GM06990 (cell line): ENCODE measurements at regions not wholly inside any gene's neighbourhood (a gene's known extent, or its start where the extent isn't known, plus 50 kb on each side); places are given as distances from the start of the nearest gene placed in this dataset.
"Not testable (repeated sequence)": the region's sequence is repeated elsewhere in the genome, so short reads cannot be mapped to it uniquely, and the experiment has no call there.

ENCODE experiments used
- DNase-seq: peaks from one replicate; pipeline ENCODE4 v3.0.0-alpha.2; 2011; ENCODE audit not compliant: insufficient read length; ENCODE audit errors: extremely low read depth
- H3K27me3 ChIP-seq: replicated peaks from 2 replicates; pipeline ENCODE4 v1.6.0; 2011; ENCODE audit warnings: low read length; ENCODE audit not compliant: control insufficient read depth, insufficient read depth
- H3K36me3 ChIP-seq: 2 replicates; pipeline ENCODE4 v1.5.1; 2011; ENCODE audit warnings: low read length; ENCODE audit not compliant: control insufficient read depth, insufficient read depth
- H3K4me3 ChIP-seq: replicated peaks from 2 replicates; pipeline ENCODE4 v1.5.1; 2011; ENCODE audit warnings: low read depth, mild to moderate bottlenecking, control low read depth, low read length
- CTCF ChIP-seq: IDR thresholded peaks from 2 replicates; pipeline ENCODE4 v1.5.1; 2011; ENCODE audit warnings: low read length, control low read depth, mild to moderate bottlenecking, inconsistent platforms; ENCODE audit not compliant: insufficient read depth, poor library complexity, severe bottlenecking

GRCh38 chr9:78143281-78144007, 92.4 kb upstream of the CEP78 start:
- H3K27me3 ChIP-seq: no peaks in the 10 kb centered on the region
- H3K4me3 ChIP-seq: no peak overlapping the region
- peak; percentile 47 for DNase-seq
- no peaks in the 10 kb centered on the region for H3K36me3 ChIP-seq
- no peak for TF ChIP-seq CTCF

GRCh38 chr9:78142264-78142663, 93.6 kb upstream of the CEP78 start:
- not testable (repeated sequence) for H3K27me3 ChIP-seq, DNase-seq, H3K36me3 ChIP-seq, H3K4me3 ChIP-seq

- Histone ChIP-seq H3K27me3 (no peaks in the 10 kb centered on the region), H3K4me3 (no peak overlapping the region), H3K36me3 (no peaks in the 10 kb centered on the region)
- no peak for TF ChIP-seq CTCF
- no peak for DNase-seq
Observed at GRCh38 chr9:78133751-78134150, 102.1 kb upstream of the CEP78 start.

- TF ChIP-seq CTCF: no peak
- DNase-seq: no peak
- Histone ChIP-seq H3K4me3 (no peak overlapping the region), H3K27me3 (no peaks in the 10 kb centered on the region; the same call in 1 of the 2 replicates), H3K36me3 (no peaks in the 10 kb centered on the region)
Observed at GRCh38 chr9:78132701-78133058, 101.1 kb upstream of the GNAQ start.

GRCh38 chr9:78131969-78132700, 100.5 kb upstream of the GNAQ start:
- Histone ChIP-seq H3K4me3 (no peak overlapping the region), H3K36me3 (no peaks in the 10 kb centered on the region), H3K27me3 (no peaks in the 10 kb centered on the region; the same call in 1 of the 2 replicates)
- no peak for DNase-seq
- no peak for TF ChIP-seq CTCF

GRCh38 chr9:78130853-78131252, 99.2 kb upstream of the GNAQ start:
- Histone ChIP-seq H3K27me3 (no peaks in the 10 kb centered on the region; the same call in 1 of the 2 replicates), H3K4me3 (no peak overlapping the region), H3K36me3 (no peaks in the 10 kb centered on the region)
- DNase-seq: no peak
- no peak for TF ChIP-seq CTCF
